Psoas muscle (tissue), 7 donors: ENCODE measurements at regions not wholly inside any gene's neighbourhood (a gene's known extent, or its start where the extent isn't known, plus 50 kb on each side); places are given as distances from the start of the nearest gene placed in this dataset.
"Not testable (repeated sequence)": the region's sequence is repeated elsewhere in the genome, so short reads cannot be mapped to it uniquely, and the experiment has no call there.

Experiments
- ATAC-seq, 4 donors: fragments of 200-7000 bp; cut with Tn5 transposase; one replicate each; pipeline ENCODE4 v1.9.1; 2020; ENCODE audit warnings: moderate library complexity in 3 of 4, mild to moderate bottlenecking in 2 of 4
- DNase-seq, 2 donors: peaks; one replicate each; pipeline ENCODE4 v3.0.0-alpha.2; 2020
- H3K27ac ChIP-seq: fragments of 200-600 bp; one replicate; pipeline ENCODE4 v1.8.0; 2022
- H3K27me3 ChIP-seq, 3 donors: fragments of 200-600 bp in 1 of 3; one replicate each; pipeline versions ENCODE4 v1.6.1 to v1.8.0; 2013 to 2022; ENCODE audit warnings: low read length in 2 of 3, mild to moderate bottlenecking in 2 of 3, moderate library complexity in 1 of 3; ENCODE audit not compliant: insufficient read depth in 3 of 3
- H3K36me3 ChIP-seq, 2 donors: fragments of 200-600 bp in 1 of 2; one replicate each; pipeline versions ENCODE4 v1.6.1 to v1.8.0; 2013 to 2022; ENCODE audit warnings: low read depth in 1 of 2, mild to moderate bottlenecking in 1 of 2, moderate library complexity in 1 of 2; ENCODE audit not compliant: insufficient read depth in 1 of 2
- H3K4me1 ChIP-seq: fragments of 200-600 bp; one replicate; pipeline ENCODE4 v1.8.0; 2022
- H3K4me3 ChIP-seq: fragments of 200-600 bp; one replicate; pipeline ENCODE4 v1.8.0; 2022; ENCODE audit warnings: mild to moderate bottlenecking
- H3K9me3 ChIP-seq: fragments of 200-600 bp; one replicate; pipeline ENCODE4 v1.8.0; 2022
- CTCF ChIP-seq: fragments of 200-600 bp; IDR thresholded peaks from one replicate; pipeline ENCODE4 v1.8.0; 2022; ENCODE audit warnings: antibody characterized with exemption
- WGBS, 3 donors: extraction: QIAGEN DNeasy Blood & Tissue Kit; methylation state at CpG; one replicate each; pipeline versions ENCODE4 v1.1.6 to v1.1.7; 2013; 5-methylcytosine and 5-hydroxymethylcytosine counted together
- intact Hi-C, 2 donors: fragments of 100-400 bp; cut with DNase I; formaldehyde crosslinking; loops; one replicate each; pipeline versions ENCODE4 v1.11.0 to v1.14.2; 2022
- donor health status: healthy with polysubstance abuse.
- donor health status: DM: no; HTN: no; CAD: no; lungs with moderate emphysema.
- donor health status: Bipolar disorder and iron deficiency.
- donor health status: healthy.
- donor health status: DM: yes; HTN: yes; CAD: no.
- donor health status: DM: no; HTN: no; CAD: no.
- donor health status: DM: yes; HTN: yes; CAD: no.

- ATAC-seq (no peak), DNase-seq (no peak)
- intact Hi-C loops: no loop called here
- no peak for TF ChIP-seq CTCF
- Histone ChIP-seq H3K27me3 (no peaks in the 10 kb centered on the region), H3K36me3 (no peaks in the 10 kb centered on the region), H3K4me1 (no peaks in the 10 kb centered on the region), H3K4me3 (no peak overlapping the region), H3K27ac (no peak overlapping the region), H3K9me3 (no peaks in the 10 kb centered on the region)
- 88 to 91% (median 91%) methylated on average over 3 of the region's 3 CpGs for WGBS, 3 donors
Observed at GRCh38 chr2:192515937-192516336, 321.2 kb upstream of the TMEFF2 start.

GRCh38 chr2:192513575-192513974 lies 318.8 kb upstream of the TMEFF2 start:
- H3K27ac ChIP-seq: no peak overlapping the region
- no peaks in the 10 kb centered on the region for H3K4me1 ChIP-seq
- intact Hi-C loops: no loop called here
- ATAC-seq (no peak), DNase-seq (no peak)
- 34 to 46% (median 35%) methylated on average over 4 of the region's 4 CpGs for WGBS, 3 donors
- no peaks in the 10 kb centered on the region for H3K9me3 ChIP-seq
- no peak overlapping the region for H3K4me3 ChIP-seq
- H3K36me3 ChIP-seq: no peaks in the 10 kb centered on the region
- H3K27me3 ChIP-seq: no peaks in the 10 kb centered on the region
- TF ChIP-seq CTCF: no peak

- H3K27ac ChIP-seq, H3K9me3 ChIP-seq, ATAC-seq, H3K4me1 ChIP-seq, DNase-seq, H3K27me3 ChIP-seq, H3K36me3 ChIP-seq, H3K4me3 ChIP-seq, intact Hi-C loops: not testable (repeated sequence)
- WGBS, 3 donors: 94 to 96% (median 95%) methylated on average over 23 to 33 of the region's 33 CpGs
Observed at GRCh38 chr2:192507836-192508450, 313.2 kb upstream of the TMEFF2 start.

GRCh38 chr2:192500550-192501200 lies 305.9 kb upstream of the TMEFF2 start:
- Histone ChIP-seq H3K9me3 (no peaks in the 10 kb centered on the region), H3K27me3 (no peaks in the 10 kb centered on the region), H3K4me1 (no peaks in the 10 kb centered on the region), H3K36me3 (no peaks in the 10 kb centered on the region), H3K4me3 (no peak overlapping the region), H3K27ac (no peak overlapping the region)
- 52 to 67% (median 58%) methylated on average over 3 of the region's 3 CpGs for WGBS, 3 donors
- no peak for ATAC-seq
- no peak for TF ChIP-seq CTCF
- intact Hi-C loops: no loop called here
- no peak for DNase-seq

GRCh38 chr2:192499476-192499875 lies 304.7 kb upstream of the TMEFF2 start:
- DNase-seq (no peak), ATAC-seq (no peak)
- H3K4me1 ChIP-seq: no peaks in the 10 kb centered on the region
- intact Hi-C loops: no loop called here
- no peak overlapping the region for H3K4me3 ChIP-seq
- H3K9me3 ChIP-seq: no peaks in the 10 kb centered on the region
- no peak overlapping the region for H3K27ac ChIP-seq
- no peaks in the 10 kb centered on the region for H3K27me3 ChIP-seq
- TF ChIP-seq CTCF: no peak
- no peaks in the 10 kb centered on the region for H3K36me3 ChIP-seq
